Central memory CD4-positive, alpha-beta T cell (primary cell): ENCODE measurements at regions not wholly inside any gene's neighbourhood (a gene's known extent, or its start where the extent isn't known, plus 50 kb on each side); places are given as distances from the start of the nearest gene placed in this dataset.

ENCODE experiments used
- DNase-seq: peaks from one replicate; pipeline ENCODE4 v3.0.0; 2022

- no peak for DNase-seq
Measured at GRCh38 chr6:139852488-139853140, 478.2 kb upstream of the CITED2 start.

DNA sequence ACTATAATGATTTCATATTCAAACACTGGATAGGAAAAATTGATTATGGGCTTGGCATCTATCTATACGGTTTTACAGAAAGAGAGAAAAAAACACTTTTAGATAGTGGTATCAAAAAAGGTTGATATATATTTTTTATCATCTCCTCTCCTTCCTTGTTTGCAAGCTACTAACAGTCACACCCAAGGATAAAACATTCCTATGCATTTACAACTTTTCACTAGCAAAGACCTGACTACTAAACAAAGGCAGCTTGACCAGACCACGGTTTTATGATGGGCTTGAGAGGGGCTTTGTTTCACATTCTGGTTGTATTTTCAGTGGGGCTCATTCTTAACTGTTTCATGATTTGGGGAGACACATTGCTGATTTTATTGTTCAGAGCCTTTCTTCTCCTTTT lies 477.6 kb upstream of the CITED2 start:
- no peak for DNase-seq

DNA sequence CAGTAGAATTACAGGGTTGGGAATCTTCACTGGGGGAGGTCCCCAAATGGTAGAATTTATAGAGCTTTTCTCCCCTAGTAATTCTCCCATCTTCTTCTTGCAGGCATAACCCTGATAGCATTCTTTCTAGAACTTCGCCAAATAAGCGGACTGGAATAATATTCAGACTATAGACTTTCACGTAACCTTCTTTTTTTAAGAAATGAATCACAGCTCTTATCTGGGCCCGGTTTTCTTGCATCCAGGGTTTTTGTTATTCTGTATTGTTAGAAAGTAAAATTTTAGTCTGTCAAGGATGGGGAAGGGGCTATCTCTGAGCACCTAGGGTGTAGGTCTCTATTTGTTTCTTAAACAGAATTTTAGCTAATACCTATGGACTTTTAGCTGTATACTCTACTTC lies 476.8 kb upstream of the CITED2 start:
- no peak for DNase-seq

DNA sequence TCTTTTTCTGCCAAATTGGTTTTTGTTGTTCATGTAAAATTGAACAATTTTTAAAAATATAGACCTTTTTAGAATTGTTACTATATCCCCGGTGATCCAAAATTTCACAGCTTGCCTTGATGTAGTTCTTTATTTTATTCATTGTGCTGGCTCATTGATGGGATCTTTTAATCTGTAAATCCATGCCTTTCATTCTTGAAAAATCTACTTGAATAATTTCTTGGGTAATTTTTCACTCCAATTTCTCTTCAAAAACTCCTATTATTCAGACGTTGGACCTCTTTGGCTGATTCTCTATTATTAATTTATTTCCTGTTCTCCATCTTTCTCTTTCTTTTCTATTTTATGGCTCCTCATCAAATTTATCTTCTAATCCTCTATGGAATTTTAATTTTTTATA lies 476.1 kb upstream of the CITED2 start:
- DNase-seq, result no peak

GRCh38 chr6:139847457-139847813 lies 473.0 kb upstream of the CITED2 start:
- no peak for DNase-seq

GRCh38 chr6:139846538-139847456 lies 472.3 kb upstream of the CITED2 start:
- no peak for DNase-seq

DNA sequence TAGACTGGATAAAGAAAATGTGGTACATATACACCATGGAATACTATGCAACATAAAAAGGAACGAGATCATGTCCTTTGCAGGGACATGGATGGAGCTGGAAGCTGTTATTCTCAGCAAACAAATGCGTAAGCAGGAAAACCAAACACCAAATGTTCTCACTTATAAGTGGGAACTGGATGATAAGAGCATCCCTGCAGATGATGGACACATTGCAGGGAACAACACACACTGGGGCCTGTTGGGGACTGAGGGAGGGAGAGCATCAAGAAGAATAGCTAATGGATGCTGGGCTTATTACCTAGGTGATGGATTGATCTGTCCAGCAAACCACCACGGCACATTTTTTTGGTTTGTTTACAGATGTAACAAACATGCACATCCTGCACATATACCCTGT lies 470.5 kb upstream of the CITED2 start:
- DNase-seq, result no peak

- no peak for DNase-seq
Measured at GRCh38 chr6:139841794-139842215, 467.4 kb upstream of the CITED2 start.

DNA sequence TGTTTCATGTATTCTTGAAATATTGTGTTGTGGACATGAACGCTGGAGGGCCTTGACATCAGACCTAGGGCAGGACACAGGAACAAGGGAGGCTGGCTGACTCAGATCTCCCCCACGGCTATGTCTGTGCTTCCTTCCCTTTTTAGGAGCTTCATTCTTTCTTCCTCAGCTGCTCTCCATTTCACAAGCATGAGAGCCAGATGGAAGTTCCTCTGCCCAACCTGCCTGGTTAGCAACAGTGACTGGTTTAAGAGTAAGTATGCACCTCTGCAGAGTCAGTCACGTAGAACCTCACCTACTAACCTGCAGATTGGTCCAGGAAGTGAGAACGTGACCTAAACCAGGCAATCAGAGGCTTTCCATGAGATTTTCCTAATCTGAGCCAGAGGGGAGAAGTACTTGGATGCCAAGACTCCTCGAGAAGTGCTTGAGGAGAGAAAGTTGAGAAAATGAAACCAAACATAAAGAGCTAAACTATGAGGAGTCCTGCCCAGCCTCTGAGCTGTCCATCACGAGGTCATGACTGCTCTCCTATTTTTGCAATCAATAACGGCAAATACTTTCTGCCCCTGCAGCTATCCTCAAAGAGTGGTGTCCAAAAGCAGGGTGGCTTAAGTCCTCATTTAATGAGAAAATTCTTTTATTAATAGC lies 465.2 kb upstream of the CITED2 start:
- no peak for DNase-seq

- no peak for DNase-seq
Measured at GRCh38 chr6:139834232-139834631, 459.8 kb upstream of the CITED2 start.

- DNase-seq, result no peak
Measured at GRCh38 chr6:139833592-139833991, 459.1 kb upstream of the CITED2 start.

DNA sequence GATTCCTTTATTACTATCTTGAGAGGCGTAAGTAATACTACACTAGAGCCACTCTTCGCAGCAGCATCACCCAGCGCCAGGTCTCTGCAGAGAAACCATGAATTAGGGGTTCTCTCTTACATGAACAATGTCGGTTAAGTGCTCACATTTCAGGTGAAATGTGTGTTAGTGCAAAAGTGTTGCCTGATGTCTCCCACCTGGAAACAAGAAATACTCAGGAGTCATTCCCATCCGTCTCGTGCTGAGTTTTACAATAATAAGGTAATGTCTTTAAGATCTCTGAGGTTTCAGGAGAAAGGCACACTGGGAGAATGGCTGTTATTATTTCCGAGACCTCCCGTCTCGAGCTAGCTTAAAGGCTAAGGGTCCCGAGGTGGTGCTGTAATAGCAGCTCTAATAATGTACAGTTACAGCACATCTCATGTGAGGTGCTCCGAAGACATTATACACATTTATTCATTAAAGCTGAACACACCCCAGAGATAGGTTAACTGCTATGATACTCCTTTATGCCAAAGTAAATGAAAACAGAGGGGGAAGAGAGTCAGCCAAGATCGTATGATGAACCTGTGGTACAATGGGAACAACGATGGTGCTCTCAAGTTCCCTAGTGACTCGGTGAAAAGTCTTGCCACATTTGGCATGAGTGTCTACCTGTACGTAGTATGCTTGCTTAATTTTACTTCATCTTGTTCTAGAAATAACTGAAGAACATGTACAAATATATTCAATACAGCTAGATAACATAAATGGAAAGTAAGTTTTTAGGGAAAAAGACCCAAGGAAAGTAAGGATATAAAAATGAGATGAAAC lies 458.3 kb upstream of the CITED2 start:
- DNase-seq, result no peak

GRCh38 chr6:139829576-139829975 lies 455.1 kb upstream of the CITED2 start:
- no peak for DNase-seq

- DNase-seq, result no peak
Measured at GRCh38 chr6:139828751-139829519, 454.5 kb upstream of the CITED2 start.

GRCh38 chr6:139825935-139826374 lies 451.5 kb upstream of the CITED2 start:
- DNase-seq, result no peak

- DNase-seq, result no peak
Measured at GRCh38 chr6:139824864-139825263, 450.4 kb upstream of the CITED2 start.

- DNase-seq, result no peak
Measured at GRCh38 chr6:139823808-139824126, 449.3 kb upstream of the CITED2 start.

- DNase-seq, result no peak
Measured at GRCh38 chr6:139823099-139823807, 448.8 kb upstream of the CITED2 start.

DNA sequence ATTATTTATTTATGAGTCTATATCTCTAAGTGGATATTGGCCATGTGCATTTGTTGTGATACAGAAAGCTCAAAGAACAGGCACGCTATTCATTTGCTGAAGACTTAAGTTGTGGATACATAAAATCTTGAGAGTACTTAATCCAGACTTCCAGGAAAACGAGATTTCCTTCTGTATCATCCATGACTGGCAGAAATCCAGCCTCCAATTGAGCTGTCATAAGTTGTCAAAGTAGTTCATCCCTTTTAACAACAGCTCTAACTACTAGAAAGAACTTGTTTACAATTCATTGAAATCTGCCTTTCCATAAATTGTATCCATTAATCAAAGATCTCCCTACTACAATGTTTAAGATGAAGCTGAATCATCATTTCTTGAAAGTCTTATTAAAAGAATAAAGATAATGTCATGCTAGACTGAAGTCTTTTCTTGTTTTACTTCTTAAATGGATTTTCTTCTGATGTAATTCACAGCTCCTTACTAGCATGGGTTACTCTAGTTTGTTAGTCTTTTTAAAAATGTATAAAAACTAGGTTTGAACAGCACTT lies 447.3 kb upstream of the CITED2 start:
- no peak for DNase-seq

- no peak for DNase-seq
Measured at GRCh38 chr6:139820210-139820609, 445.8 kb upstream of the CITED2 start.

DNA sequence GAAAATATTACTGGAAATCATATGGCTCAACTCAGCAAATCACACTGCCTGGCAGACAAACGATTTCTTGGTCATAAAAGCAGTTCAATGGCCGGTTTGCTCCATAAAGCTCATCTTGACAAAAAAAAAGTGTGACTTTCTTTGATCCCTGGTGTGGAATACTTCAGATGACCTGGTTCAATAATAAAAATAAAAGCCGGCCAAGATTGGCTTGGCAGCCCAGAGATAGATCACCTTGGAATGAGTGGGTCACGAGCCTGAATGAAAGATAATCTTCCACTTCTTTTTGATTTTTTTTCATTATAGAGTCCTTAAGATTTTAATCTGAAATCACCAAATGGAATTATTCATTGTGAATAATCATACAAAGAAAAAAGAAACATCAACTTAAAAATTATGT lies 445.3 kb upstream of the CITED2 start:
- no peak for DNase-seq
